Endothelial cell of umbilical vein (primary cell): ENCODE measurements at regions not wholly inside any gene's neighbourhood (a gene's known extent, or its start where the extent isn't known, plus 50 kb on each side); places are given as distances from the start of the nearest gene placed in this dataset.

Source experiments
- BruUV-seq: library from RNA; stranded (reverse); fragments of 400-500 nt; replicated peaks from 2 replicates; lab custom pipeline; 2021; lab: Mats Ljungman, UMichigan
- CTCF ChIA-PET: fragments of 300-600, 350-600 bp; sonication (Branson Sonifier 250); formaldehyde crosslinking; loops from one replicate; lab custom pipeline; 2021; ENCODE audit warnings: antibody characterized with exemption, inconsistent platforms; lab: Charles Lee
- POLR2A ChIA-PET: fragments of 300-600, 350-600 bp; sonication (Branson Sonifier 250); formaldehyde crosslinking; loops from one replicate; lab custom pipeline; 2021; ENCODE audit warnings: antibody characterized with exemption, inconsistent platforms; lab: Charles Lee
- DNase-seq: peaks from one replicate; pipeline ENCODE4 v3.0.0-alpha.2; 2011; ENCODE audit warnings: low read depth, low spot score
- FAIRE-seq: peaks from 2 replicates; lab custom pipeline; 2011; peaks lifted over from hg19 to GRCh38; lab: Jason Lieb, UNC
- H2AFZ ChIP-seq: 2 replicates; pipeline ENCODE4 v1.6.0; 2012; ENCODE audit warnings: low read depth, low read length, control low read depth, inconsistent platforms
- H3K27ac ChIP-seq: 2 replicates; pipeline ENCODE4 v1.5.1; 2011; ENCODE audit warnings: low read depth, mild to moderate bottlenecking, control low read depth, low read length, moderate library complexity; ENCODE audit not compliant: insufficient read depth
- H3K27me3 ChIP-seq, 2 experiments: 2 replicates each; pipeline versions ENCODE4 v1.6.0 to v1.6.1; 2011; ENCODE audit warnings: low read length in 2 of 2, mixed read lengths in 1 of 2; ENCODE audit not compliant: control insufficient read depth in 2 of 2, insufficient read depth in 2 of 2
- H3K36me3 ChIP-seq, 2 experiments: 2 replicates in 1 of 2; 3 replicates in 1 of 2; pipeline ENCODE4 v1.5.1; 2011; ENCODE audit warnings: low read length in 2 of 2, mild to moderate bottlenecking in 1 of 2, moderate library complexity in 1 of 2; ENCODE audit not compliant: control insufficient read depth in 2 of 2, insufficient read depth in 2 of 2; ENCODE audit errors: extremely low read depth in 1 of 2
- H3K4me1 ChIP-seq: 3 replicates; pipeline ENCODE4 v1.5.1; 2011; ENCODE audit warnings: mild to moderate bottlenecking, low read length; ENCODE audit not compliant: control insufficient read depth, insufficient read depth; ENCODE audit errors: extremely low read depth
- H3K4me2 ChIP-seq: 2 replicates; pipeline ENCODE4 v1.6.1; 2011; ENCODE audit warnings: low read length, control low read depth, mixed read lengths; ENCODE audit not compliant: insufficient read depth
- H3K4me3 ChIP-seq, 3 experiments: fragments of 200-600 bp in 1 of 3; sonication (generic), shearing (Covaris generic) in 1 of 3; replicated peaks in 1 of 3; 2 replicates each; pipeline ENCODE4 v1.5.1; 2011 to 2016; ENCODE audit warnings: control low read depth in 3 of 3, low read length in 3 of 3, mild to moderate bottlenecking in 2 of 3, inconsistent platforms in 1 of 3, low read depth in 1 of 3, moderate library complexity in 1 of 3; ENCODE audit not compliant: insufficient read depth in 1 of 3
- H3K79me2 ChIP-seq: 2 replicates; pipeline ENCODE4 v1.6.0; 2012; ENCODE audit warnings: low read length, inconsistent platforms; ENCODE audit not compliant: control insufficient read depth, insufficient read depth
- H3K9ac ChIP-seq: replicated peaks from 2 replicates; pipeline ENCODE3; 2011; ENCODE audit warnings: low read length, control low read depth; ENCODE audit not compliant: insufficient read depth; ENCODE audit errors: extremely low read depth
- H3K9me1 ChIP-seq: replicated peaks from 3 replicates; pipeline ENCODE4 v1.6.0; 2011; ENCODE audit warnings: mild to moderate bottlenecking, low read length; ENCODE audit not compliant: control insufficient read depth, insufficient read depth; ENCODE audit errors: extremely low read depth
- H3K9me3 ChIP-seq: replicated peaks from 2 replicates; pipeline ENCODE4 v1.5.1; 2012; ENCODE audit warnings: low read length, inconsistent platforms; ENCODE audit not compliant: control insufficient read depth, insufficient read depth
- H4K20me1 ChIP-seq: replicated peaks from 2 replicates; pipeline ENCODE3; 2011; ENCODE audit warnings: mild to moderate bottlenecking, low read length; ENCODE audit not compliant: control insufficient read depth, insufficient read depth; ENCODE audit errors: extremely low read depth
- EZH2 ChIP-seq: IDR thresholded peaks from 2 replicates; pipeline ENCODE4 v1.6.1; 2012; ENCODE audit warnings: borderline replicate concordance, low read depth, mild to moderate bottlenecking, moderate library complexity, low read length, inconsistent platforms; ENCODE audit not compliant: severe bottlenecking
- FOS ChIP-seq: IDR thresholded peaks from 2 replicates; pipeline ENCODE4 v1.6.1; 2011; ENCODE audit warnings: mild to moderate bottlenecking, low read length, moderate library complexity, borderline replicate concordance; ENCODE audit not compliant: insufficient read depth
- GATA2 ChIP-seq: IDR thresholded peaks from 2 replicates; pipeline ENCODE4 v1.7.0; 2011; ENCODE audit warnings: low read depth, mild to moderate bottlenecking, moderate library complexity, mixed read lengths, low read length; ENCODE audit not compliant: insufficient read length, insufficient read depth
- JUN ChIP-seq: IDR thresholded peaks from 2 replicates; pipeline ENCODE4 v1.6.1; 2011; ENCODE audit warnings: borderline replicate concordance, low read depth; ENCODE audit not compliant: insufficient read length, insufficient read depth
- MYC ChIP-seq: IDR thresholded peaks from one replicate; pipeline ENCODE4 v1.6.1; 2011; ENCODE audit warnings: mild to moderate bottlenecking, low read depth, low read length
- POLR2A ChIP-seq: IDR thresholded peaks from 2 replicates; pipeline ENCODE4 v1.6.1; 2012; ENCODE audit warnings: low read depth, mild to moderate bottlenecking, control low read depth, low read length
- POLR2AphosphoS5 ChIP-seq: IDR thresholded peaks from 2 replicates; pipeline ENCODE4 v1.6.1; 2012; ENCODE audit warnings: low read depth, mild to moderate bottlenecking, control low read depth, low read length, moderate library complexity; ENCODE audit not compliant: insufficient read depth
- dilution Hi-C: fragments of 300-500 bp; cut with MboI; formaldehyde crosslinking; loops from one replicate; pipeline ENCODE4 v1.15.0; 2019; ENCODE audit warnings: low sequenced_read_pairs; ENCODE audit not compliant: extremely low pct_ligation_motif_present
- intact Hi-C: fragments of 100-400 bp; cut with micrococcal nuclease; formaldehyde crosslinking; loops from one replicate; pipeline ENCODE4 v1.10.0; 2022
- TF ChIP-seq, protein P1 (sequence below), 2 donors: IDR thresholded peaks; 1 replicate in 1 of 2; 2 replicates in 1 of 2; pipeline ENCODE4 v1.5.1; 2011; ENCODE audit warnings: low read length in 2 of 2, mild to moderate bottlenecking in 2 of 2, moderate library complexity in 2 of 2, control low read depth in 1 of 2, inconsistent platforms in 1 of 2, low read depth in 1 of 2; ENCODE audit not compliant: insufficient read depth in 1 of 2; ENCODE audit errors: extremely low read depth in 1 of 2
- TF ChIP-seq, protein P2 (sequence below): IDR thresholded peaks from 2 replicates; pipeline ENCODE4 v1.6.1; 2011; ENCODE audit not compliant: insufficient read depth, insufficient read length

DNA sequence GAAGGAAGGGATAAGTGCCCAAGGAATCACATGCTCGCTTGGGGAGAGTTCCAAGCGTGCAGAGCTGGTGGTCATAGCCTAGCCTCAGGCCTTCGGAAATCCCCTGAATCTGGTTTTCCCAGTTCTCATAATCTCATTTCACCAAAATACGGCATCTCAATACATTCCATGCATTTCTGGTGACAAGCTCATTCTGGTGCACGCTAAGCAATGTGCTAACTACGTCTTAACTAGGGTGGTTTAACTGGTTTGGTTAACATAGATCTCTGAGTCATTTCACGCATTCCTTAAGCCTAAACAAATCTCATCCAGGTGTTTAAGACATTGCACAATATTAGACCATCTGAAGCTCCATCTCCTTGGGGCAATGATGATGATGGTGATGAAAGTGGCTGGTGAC lies 72.9 kb upstream of the STEAP1B start:
- no peak for FAIRE-seq
- BruUV-seq = no TSS peak

More for the DNA sequence above, 72.9 kb upstream of the STEAP1B start:
- H4K20me1 ChIP-seq = no peaks in the 10 kb centered on the region
- no peak overlapping the region for H2AFZ ChIP-seq
- H3K4me1 ChIP-seq = peaks cover 42% of the 10 kb centered on the region
- ChIA-PET POLR2A (no interaction called here), CTCF (no interaction called here)
- TF ChIP-seq, protein P1, sequence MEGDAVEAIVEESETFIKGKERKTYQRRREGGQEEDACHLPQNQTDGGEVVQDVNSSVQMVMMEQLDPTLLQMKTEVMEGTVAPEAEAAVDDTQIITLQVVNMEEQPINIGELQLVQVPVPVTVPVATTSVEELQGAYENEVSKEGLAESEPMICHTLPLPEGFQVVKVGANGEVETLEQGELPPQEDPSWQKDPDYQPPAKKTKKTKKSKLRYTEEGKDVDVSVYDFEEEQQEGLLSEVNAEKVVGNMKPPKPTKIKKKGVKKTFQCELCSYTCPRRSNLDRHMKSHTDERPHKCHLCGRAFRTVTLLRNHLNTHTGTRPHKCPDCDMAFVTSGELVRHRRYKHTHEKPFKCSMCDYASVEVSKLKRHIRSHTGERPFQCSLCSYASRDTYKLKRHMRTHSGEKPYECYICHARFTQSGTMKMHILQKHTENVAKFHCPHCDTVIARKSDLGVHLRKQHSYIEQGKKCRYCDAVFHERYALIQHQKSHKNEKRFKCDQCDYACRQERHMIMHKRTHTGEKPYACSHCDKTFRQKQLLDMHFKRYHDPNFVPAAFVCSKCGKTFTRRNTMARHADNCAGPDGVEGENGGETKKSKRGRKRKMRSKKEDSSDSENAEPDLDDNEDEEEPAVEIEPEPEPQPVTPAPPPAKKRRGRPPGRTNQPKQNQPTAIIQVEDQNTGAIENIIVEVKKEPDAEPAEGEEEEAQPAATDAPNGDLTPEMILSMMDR (IDR thresholded peaks at IDR 0.05; ENCODE audit: extremely low read depth in 1 of 2, insufficient read depth in 1 of 2, low read depth in 1 of 2, low read length in 2 of 2) = no peak
- TF ChIP-seq MYC (no peak), FOS (no peak), GATA2 (no peak), JUN (no peak), POLR2AphosphoS5 (no peak), POLR2A (no peak), EZH2 (no peak)
- TF ChIP-seq, protein P2, sequence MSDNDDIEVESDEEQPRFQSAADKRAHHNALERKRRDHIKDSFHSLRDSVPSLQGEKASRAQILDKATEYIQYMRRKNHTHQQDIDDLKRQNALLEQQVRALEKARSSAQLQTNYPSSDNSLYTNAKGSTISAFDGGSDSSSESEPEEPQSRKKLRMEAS = no peak
- peaks cover 0 to 11% of the 10 kb centered on the region in 2 experiments for H3K36me3 ChIP-seq
- H3K9ac ChIP-seq = no peak overlapping the region
- H3K27ac ChIP-seq = no peak overlapping the region
- H3K79me2 ChIP-seq = peaks cover 6% of the 10 kb centered on the region
- intact Hi-C loops = no loop called here
- H3K4me3 ChIP-seq = no peak overlapping the region
- no peaks in the 10 kb centered on the region for H3K9me1 ChIP-seq
- no peaks in the 10 kb centered on the region for H3K9me3 ChIP-seq
- H3K4me2 ChIP-seq = no peak overlapping the region
- DNase-seq = no peak
- H3K27me3 ChIP-seq = no peaks in the 10 kb centered on the region
- dilution Hi-C loops = loop anchor here (25.0 kb wide), 1 partner anchor 164 kb away; the partner anchor contains the start of gene IL6
